ENCODE measurements at regions not wholly inside any gene's neighbourhood (a gene's known extent, or its start where the extent isn't known, plus 50 kb on each side); places are given as distances from the start of the nearest gene placed in this dataset.

DNA sequence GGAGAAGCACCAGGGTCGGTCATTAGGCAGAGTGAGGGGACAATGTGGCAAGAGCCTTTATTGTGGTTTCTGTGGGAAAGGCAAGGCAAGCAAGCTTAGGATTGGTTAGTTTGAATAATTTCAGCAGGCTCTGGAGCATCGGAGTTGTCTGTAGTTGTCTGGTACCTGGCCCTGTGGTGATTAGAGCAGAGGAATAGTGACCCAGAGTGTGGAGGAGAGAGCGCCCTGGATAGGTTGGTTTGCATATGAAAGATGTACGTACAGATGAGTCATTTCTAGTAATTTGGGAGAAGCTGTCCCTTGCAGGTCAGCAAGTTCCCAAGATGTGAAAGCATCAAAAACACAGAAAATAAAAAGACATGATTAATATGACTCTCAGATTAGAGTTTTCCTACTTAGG lies 383.1 kb upstream of the MEX3C start:
- Histone ChIP-seq H3K4me3 (ENCODE audit: low read depth, low read length) (no peak overlapping the region), H3K27me3 (ENCODE audit: control insufficient read depth, insufficient read depth, low read length) (no peaks in the 10 kb centered on the region), H3K36me3 (ENCODE audit: control insufficient read depth, insufficient read depth, low read length) (no peaks in the 10 kb centered on the region)
- TF ChIP-seq, protein P1, sequence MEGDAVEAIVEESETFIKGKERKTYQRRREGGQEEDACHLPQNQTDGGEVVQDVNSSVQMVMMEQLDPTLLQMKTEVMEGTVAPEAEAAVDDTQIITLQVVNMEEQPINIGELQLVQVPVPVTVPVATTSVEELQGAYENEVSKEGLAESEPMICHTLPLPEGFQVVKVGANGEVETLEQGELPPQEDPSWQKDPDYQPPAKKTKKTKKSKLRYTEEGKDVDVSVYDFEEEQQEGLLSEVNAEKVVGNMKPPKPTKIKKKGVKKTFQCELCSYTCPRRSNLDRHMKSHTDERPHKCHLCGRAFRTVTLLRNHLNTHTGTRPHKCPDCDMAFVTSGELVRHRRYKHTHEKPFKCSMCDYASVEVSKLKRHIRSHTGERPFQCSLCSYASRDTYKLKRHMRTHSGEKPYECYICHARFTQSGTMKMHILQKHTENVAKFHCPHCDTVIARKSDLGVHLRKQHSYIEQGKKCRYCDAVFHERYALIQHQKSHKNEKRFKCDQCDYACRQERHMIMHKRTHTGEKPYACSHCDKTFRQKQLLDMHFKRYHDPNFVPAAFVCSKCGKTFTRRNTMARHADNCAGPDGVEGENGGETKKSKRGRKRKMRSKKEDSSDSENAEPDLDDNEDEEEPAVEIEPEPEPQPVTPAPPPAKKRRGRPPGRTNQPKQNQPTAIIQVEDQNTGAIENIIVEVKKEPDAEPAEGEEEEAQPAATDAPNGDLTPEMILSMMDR (IDR thresholded peaks at IDR 0.05; ENCODE audit: insufficient read depth, low read length, poor library complexity, severe bottlenecking) = no peak
- no peak for DNase-seq (ENCODE audit: low read depth)

DNA sequence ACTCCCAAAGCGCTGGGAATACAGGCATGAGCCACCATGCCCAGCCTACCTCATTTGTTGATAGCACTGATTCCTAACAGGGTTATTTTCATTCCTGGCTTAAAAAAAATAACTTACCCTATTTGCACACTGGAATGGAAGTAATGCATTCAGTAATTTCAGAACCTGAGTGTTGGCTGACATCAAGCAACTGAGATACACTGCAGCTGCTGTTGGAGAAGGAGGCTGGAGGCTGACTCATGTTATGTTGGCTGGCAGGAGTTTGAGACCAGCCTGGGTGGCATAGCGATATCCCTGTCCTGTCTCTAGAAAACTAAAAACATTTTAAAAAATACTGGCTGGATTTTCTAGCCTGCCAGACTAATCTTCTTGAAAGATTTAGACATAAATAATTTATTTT lies 385.1 kb upstream of the MEX3C start:
- Histone ChIP-seq H3K4me3 (ENCODE audit: low read depth, low read length) (no peak overlapping the region), H3K36me3 (ENCODE audit: control insufficient read depth, insufficient read depth, low read length) (no peaks in the 10 kb centered on the region), H3K27me3 (ENCODE audit: control insufficient read depth, insufficient read depth, low read length) (no peaks in the 10 kb centered on the region)
- no peak for DNase-seq (ENCODE audit: low read depth)
- TF ChIP-seq, protein P1 (IDR thresholded peaks at IDR 0.05; ENCODE audit: insufficient read depth, low read length, poor library complexity, severe bottlenecking) = no peak

DNA sequence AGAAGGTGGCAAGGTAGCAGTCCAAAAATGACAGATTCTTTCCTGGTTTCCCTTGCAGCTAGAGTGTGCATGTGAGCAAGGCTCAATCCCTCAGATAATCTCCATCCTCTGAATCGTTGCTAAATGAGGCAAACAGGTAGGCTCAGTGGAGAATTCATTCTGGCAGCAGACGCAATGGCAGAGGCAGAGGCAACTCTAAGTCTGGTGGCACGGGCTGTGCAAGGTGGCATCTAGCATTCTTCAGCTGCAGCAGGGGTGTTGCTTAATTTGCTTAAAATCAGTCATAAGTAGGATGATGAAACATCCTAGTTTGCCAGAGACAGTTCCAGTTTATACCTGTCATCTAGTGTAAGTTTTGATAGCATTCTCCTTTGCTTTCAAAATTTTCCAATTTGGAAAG lies 391.1 kb upstream of the MEX3C start:
- Histone ChIP-seq H3K36me3 (ENCODE audit: control insufficient read depth, insufficient read depth, low read length) (no peaks in the 10 kb centered on the region), H3K4me3 (ENCODE audit: low read depth, low read length) (no peak overlapping the region), H3K27me3 (ENCODE audit: control insufficient read depth, insufficient read depth, low read length) (no peaks in the 10 kb centered on the region)
- DNase-seq (ENCODE audit: low read depth) = no peak
- TF ChIP-seq, protein P1 (IDR thresholded peaks at IDR 0.05; ENCODE audit: insufficient read depth, low read length, poor library complexity, severe bottlenecking) = no peak

DNA sequence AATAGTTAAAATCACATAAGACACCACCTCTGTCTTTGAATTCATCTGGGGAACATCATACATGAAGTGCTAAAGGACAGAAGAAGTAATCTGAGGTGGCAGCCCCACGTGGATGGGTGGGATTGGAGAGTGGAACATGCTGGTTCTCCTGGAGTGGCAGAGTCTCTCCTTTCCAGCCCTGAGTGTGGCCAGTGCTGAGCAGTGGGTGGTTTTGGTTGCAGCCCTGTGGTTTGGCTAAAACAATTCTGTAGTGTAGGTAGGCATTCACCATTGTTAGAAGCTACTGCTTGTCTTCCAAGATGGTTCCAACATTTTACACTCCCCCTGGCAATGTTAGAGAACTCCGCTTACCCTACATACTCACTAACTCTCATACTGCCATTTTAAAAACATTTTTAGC lies 396.4 kb upstream of the MEX3C start:
- no peak overlapping the region for H3K4me3 ChIP-seq (ENCODE audit: low read depth, low read length)
- no peaks in the 10 kb centered on the region for H3K36me3 ChIP-seq (ENCODE audit: control insufficient read depth, insufficient read depth, low read length)
- no peak for DNase-seq (ENCODE audit: low read depth)
- H3K27me3 ChIP-seq (ENCODE audit: control insufficient read depth, insufficient read depth, low read length) = no peaks in the 10 kb centered on the region
- TF ChIP-seq, protein P1 (IDR thresholded peaks at IDR 0.05; ENCODE audit: insufficient read depth, low read length, poor library complexity, severe bottlenecking) = no peak

DNA sequence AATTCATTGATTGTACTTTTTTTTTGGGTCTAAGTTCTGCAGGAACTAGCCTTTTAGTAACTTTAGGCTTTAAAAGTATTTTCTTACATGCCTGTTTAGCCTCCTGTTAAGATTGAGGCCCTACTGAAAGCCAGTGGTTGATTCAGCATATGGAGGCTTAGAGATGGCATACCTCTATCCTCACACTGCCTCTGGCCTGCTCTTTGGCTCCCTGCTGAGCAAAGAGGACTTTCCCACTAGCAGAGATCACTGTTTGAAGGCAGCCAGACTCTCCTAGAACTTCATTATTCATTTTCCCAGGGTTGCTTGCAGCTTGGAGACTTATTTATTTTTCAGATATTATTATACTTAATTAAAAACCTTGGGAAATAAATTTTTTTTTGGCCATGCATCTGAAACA lies 405.6 kb upstream of the MEX3C start:
- DNase-seq (ENCODE audit: low read depth) = no peak

DNA sequence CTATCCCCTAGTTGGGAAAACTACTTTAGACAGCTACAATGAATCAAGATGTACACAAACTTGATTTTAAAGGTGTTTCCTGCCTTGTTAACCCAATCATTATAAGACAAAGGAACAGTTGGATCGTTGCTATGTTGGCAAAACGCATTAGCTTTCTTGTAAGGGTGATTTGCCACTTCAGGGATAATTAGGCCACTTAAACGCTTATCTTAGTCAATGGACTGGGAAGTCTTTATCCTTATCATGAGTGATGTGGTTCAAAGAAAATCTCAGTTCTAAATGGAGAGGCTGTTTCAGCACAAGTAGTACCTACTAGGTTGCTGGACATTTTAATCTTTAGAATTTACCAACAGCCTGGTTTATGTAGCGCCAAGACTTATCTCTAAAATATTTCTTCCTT lies 406.1 kb upstream of the MEX3C start:
- no peak for DNase-seq (ENCODE audit: low read depth)
- Histone ChIP-seq H3K27me3 (ENCODE audit: control insufficient read depth, insufficient read depth, low read length) (no peaks in the 10 kb centered on the region), H3K4me3 (ENCODE audit: low read depth, low read length) (no peak overlapping the region), H3K36me3 (ENCODE audit: control insufficient read depth, insufficient read depth, low read length) (no peaks in the 10 kb centered on the region)
- TF ChIP-seq, protein P1 (IDR thresholded peaks at IDR 0.05; ENCODE audit: insufficient read depth, low read length, poor library complexity, severe bottlenecking) = no peak

More for the DNA sequence above, 405.6 kb upstream of the MEX3C start:
- TF ChIP-seq, protein P1 (IDR thresholded peaks at IDR 0.05; ENCODE audit: insufficient read depth, low read length, poor library complexity, severe bottlenecking) = no peak
- no peak overlapping the region for H3K4me3 ChIP-seq (ENCODE audit: low read depth, low read length)
- H3K36me3 ChIP-seq (ENCODE audit: control insufficient read depth, insufficient read depth, low read length) = no peaks in the 10 kb centered on the region
- no peaks in the 10 kb centered on the region for H3K27me3 ChIP-seq (ENCODE audit: control insufficient read depth, insufficient read depth, low read length)

All from kidney epithelial cell (primary cell).